OCI-LY1 (cell line): ENCODE measurements at regions not wholly inside any gene's neighbourhood (a gene's known extent, or its start where the extent isn't known, plus 50 kb on each side); places are given as distances from the start of the nearest gene placed in this dataset.

ENCODE experiments used
- H2AFZ ChIP-seq: fragments of 200-600 bp; sonication (generic), shearing (Covaris generic); 2 replicates; pipeline ENCODE4 v1.6.0; 2014; ENCODE audit warnings: antibody characterized with exemption, mild to moderate bottlenecking, low read length
- H3F3A ChIP-seq: fragments of 200-600 bp; sonication (generic), shearing (Covaris generic); 2 replicates; pipeline ENCODE4 v1.6.0; 2014; ENCODE audit warnings: mild to moderate bottlenecking, antibody characterized with exemption, low read length, moderate library complexity; ENCODE audit not compliant: insufficient read depth
- H3K27ac ChIP-seq: fragments of 200-600 bp; sonication (generic); 2 replicates; pipeline ENCODE4 v1.5.1; 2014; ENCODE audit warnings: low read length, mixed run types, mild to moderate bottlenecking, low read depth; ENCODE audit not compliant: poor library complexity, severe bottlenecking
- H3K27me3 ChIP-seq: fragments of 200-600 bp; sonication (generic); 2 replicates; pipeline ENCODE4 v1.6.0; 2014; ENCODE audit warnings: antibody characterized with exemption, mild to moderate bottlenecking, low read length, moderate library complexity; ENCODE audit not compliant: insufficient read depth
- H3K36me3 ChIP-seq: fragments of 200-600 bp; sonication (generic); 2 replicates; pipeline ENCODE4 v1.6.1; 2014; ENCODE audit warnings: mild to moderate bottlenecking, antibody characterized with exemption, low read length, moderate library complexity, mixed read lengths; ENCODE audit not compliant: insufficient read depth
- H3K4me1 ChIP-seq: fragments of 200-600 bp; sonication (generic); 2 replicates; pipeline ENCODE4 v1.5.1; 2014; ENCODE audit warnings: mild to moderate bottlenecking, low read length, moderate library complexity; ENCODE audit not compliant: insufficient read depth, severe bottlenecking
- H3K4me2 ChIP-seq: fragments of 200-600 bp; sonication (generic), shearing (Covaris generic); 2 replicates; pipeline ENCODE4 v1.6.1; 2014; ENCODE audit warnings: low read length
- H3K4me3 ChIP-seq: fragments of 200-600 bp; sonication (generic); 2 replicates; pipeline ENCODE4 v1.5.1; 2014; ENCODE audit warnings: low read length, low read depth, mild to moderate bottlenecking, mixed read lengths; ENCODE audit not compliant: poor library complexity, severe bottlenecking
- H3K79me2 ChIP-seq: fragments of 200-600 bp; shearing (Covaris generic); 2 replicates; pipeline ENCODE4 v1.6.1; 2016; ENCODE audit warnings: mixed run types, low read length, mixed read lengths; ENCODE audit not compliant: insufficient read depth
- H3K9ac ChIP-seq: fragments of 200-600 bp; sonication (generic), shearing (Covaris generic); 2 replicates; pipeline ENCODE4 v1.6.1; 2014; ENCODE audit warnings: mild to moderate bottlenecking, low read length, mixed read lengths
- H3K9me2 ChIP-seq: fragments of 200-600 bp; sonication (generic), shearing (Covaris generic); 2 replicates; pipeline ENCODE4 v1.6.1; 2014; ENCODE audit warnings: low read depth, mild to moderate bottlenecking, low read length, mixed read lengths
- H3K9me3 ChIP-seq: fragments of 200-600 bp; shearing (Covaris generic); 2 replicates; pipeline ENCODE4 v1.6.1; 2014; ENCODE audit warnings: low read length, mixed read lengths
- H4K20me1 ChIP-seq: fragments of 200-600 bp; sonication (generic), shearing (Covaris generic); 2 replicates; pipeline ENCODE4 v1.6.0; 2016; ENCODE audit warnings: mild to moderate bottlenecking, low read length; ENCODE audit not compliant: insufficient read depth
- EZH2 ChIP-seq: fragments of 200-600 bp; sonication (generic), shearing (Covaris generic); IDR thresholded peaks from 2 replicates; pipeline ENCODE4 v1.8.0; 2017; ENCODE audit warnings: borderline replicate concordance, mixed run types, mild to moderate bottlenecking, antibody characterized with exemption, low read length, moderate library complexity, mixed read lengths
- TF ChIP-seq, protein P1 (sequence below): fragments of 200-600 bp; sonication (generic), shearing (Covaris generic); IDR thresholded peaks from 2 replicates; pipeline ENCODE4 v1.5.1; 2017; ENCODE audit warnings: mild to moderate bottlenecking, antibody characterized with exemption, low read length, moderate library complexity, mixed read lengths

DNA sequence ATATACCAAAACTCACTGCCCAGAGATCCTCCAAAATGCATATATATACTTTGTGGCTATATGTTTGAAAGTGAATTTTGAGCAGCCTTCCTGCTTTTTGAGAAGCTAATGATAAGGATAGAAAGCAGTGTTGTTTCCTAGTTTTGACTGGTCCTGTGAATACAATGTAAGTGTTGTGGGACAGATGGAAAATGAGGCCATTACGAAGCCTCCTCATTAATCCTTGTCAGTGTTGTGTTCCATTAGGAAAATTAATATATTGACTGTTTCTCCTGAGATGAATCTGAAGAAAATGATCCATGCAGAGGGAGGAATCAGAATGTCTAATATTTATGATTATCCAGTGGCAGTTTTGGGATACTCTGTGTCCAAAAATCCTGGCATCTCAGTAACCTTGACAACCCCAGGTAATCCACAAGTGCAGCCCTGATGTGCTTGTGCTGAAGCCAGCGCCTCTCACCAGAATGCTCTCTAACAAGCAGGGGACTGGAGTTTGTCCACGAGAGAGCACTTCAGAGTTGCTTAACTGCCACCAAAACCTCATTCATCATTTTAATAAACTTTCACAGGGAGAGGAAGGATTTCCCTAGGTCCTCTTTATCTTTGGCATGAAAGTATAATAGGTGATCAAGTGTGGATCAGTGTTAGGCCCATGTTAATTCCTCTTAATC, 418.6 kb downstream of the CMPK2 start:
- Histone ChIP-seq H3K4me1 (peaks cover 49% of the 10 kb centered on the region), H3K4me3 (no peak overlapping the region), H3K27me3 (no peaks in the 10 kb centered on the region), H4K20me1 (no peaks in the 10 kb centered on the region), H3K9ac (no peak overlapping the region), H3K79me2 (no peaks in the 10 kb centered on the region), H3K27ac (no peak overlapping the region), H3K4me2 (no peak overlapping the region), H3K9me2 (no peaks in the 10 kb centered on the region), H2AFZ (no peak overlapping the region), H3K36me3 (no peaks in the 10 kb centered on the region), H3F3A (no peaks in the 10 kb centered on the region), H3K9me3 (no peaks in the 10 kb centered on the region)
- TF ChIP-seq, protein P1, sequence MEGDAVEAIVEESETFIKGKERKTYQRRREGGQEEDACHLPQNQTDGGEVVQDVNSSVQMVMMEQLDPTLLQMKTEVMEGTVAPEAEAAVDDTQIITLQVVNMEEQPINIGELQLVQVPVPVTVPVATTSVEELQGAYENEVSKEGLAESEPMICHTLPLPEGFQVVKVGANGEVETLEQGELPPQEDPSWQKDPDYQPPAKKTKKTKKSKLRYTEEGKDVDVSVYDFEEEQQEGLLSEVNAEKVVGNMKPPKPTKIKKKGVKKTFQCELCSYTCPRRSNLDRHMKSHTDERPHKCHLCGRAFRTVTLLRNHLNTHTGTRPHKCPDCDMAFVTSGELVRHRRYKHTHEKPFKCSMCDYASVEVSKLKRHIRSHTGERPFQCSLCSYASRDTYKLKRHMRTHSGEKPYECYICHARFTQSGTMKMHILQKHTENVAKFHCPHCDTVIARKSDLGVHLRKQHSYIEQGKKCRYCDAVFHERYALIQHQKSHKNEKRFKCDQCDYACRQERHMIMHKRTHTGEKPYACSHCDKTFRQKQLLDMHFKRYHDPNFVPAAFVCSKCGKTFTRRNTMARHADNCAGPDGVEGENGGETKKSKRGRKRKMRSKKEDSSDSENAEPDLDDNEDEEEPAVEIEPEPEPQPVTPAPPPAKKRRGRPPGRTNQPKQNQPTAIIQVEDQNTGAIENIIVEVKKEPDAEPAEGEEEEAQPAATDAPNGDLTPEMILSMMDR = no peak
- no peak for TF ChIP-seq EZH2

DNA sequence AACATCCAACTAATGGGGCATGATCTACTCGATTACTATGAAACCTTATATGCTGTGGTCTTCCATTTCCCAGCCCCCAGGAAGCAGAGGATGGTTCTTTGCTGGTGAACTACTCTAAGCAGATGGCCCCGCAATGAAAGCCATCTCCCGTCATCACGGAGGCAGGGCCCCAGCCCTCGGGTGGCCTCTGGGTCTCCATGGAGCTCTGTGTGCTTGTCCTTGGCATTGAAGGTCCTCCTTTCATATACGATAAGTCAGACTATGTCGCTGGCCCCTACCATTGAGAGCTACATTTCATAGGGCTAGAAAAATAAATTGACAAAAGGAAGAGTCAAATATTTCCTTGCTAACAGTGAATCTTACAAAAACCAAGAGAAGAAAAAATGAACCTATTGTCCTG, 416.8 kb downstream of the CMPK2 start:
- Histone ChIP-seq H3K9me2 (no peaks in the 10 kb centered on the region), H3K36me3 (no peaks in the 10 kb centered on the region), H3K4me1 (peaks cover 32% of the 10 kb centered on the region)

DNA sequence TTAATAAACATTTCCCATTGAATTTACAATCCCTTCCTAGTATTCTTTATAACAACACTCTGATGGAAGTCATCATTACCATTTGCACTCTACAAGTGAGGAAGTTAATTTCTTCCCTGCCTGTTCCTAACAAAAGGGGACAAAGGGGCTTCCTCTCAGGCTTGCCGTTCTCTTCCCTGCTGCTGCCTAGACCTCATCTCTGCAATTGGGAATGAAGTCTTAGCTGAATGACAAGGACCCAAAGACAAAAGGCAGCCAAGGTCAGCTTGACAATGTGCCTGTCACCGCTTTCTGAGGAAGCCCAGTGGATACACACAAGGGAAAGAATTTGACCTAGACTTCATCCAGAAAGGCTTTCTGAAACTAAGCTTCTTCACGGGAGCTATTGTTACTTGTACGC, 416.4 kb downstream of the CMPK2 start:
- Histone ChIP-seq H3K4me3 (no peak overlapping the region), H3K79me2 (no peaks in the 10 kb centered on the region), H3K27me3 (no peaks in the 10 kb centered on the region), H3K4me2 (no peak overlapping the region), H3K9me3 (no peaks in the 10 kb centered on the region), H3K9me2 (no peaks in the 10 kb centered on the region), H3K9ac (no peak overlapping the region), H3K27ac (no peak overlapping the region), H3K4me1 (peaks cover 33% of the 10 kb centered on the region), H3K36me3 (no peaks in the 10 kb centered on the region), H3F3A (no peaks in the 10 kb centered on the region), H4K20me1 (no peaks in the 10 kb centered on the region), H2AFZ (peak overlapping the region; percentile 62; the same call in 1 of the 2 replicates)
- no peak for TF ChIP-seq EZH2
- TF ChIP-seq, protein P1 = no peak

More for the DNA sequence above, 416.8 kb downstream of the CMPK2 start:
- no peaks in the 10 kb centered on the region for H4K20me1 ChIP-seq
- no peak overlapping the region for H3K4me3 ChIP-seq
- no peaks in the 10 kb centered on the region for H3F3A ChIP-seq
- TF ChIP-seq, protein P1 = no peak
- TF ChIP-seq EZH2 = no peak
- H2AFZ ChIP-seq = peak overlapping the region; percentile 62
- no peaks in the 10 kb centered on the region for H3K27me3 ChIP-seq
- no peak overlapping the region for H3K4me2 ChIP-seq
- no peak overlapping the region for H3K9ac ChIP-seq
- H3K27ac ChIP-seq = no peak overlapping the region
- H3K9me3 ChIP-seq = no peaks in the 10 kb centered on the region
- no peaks in the 10 kb centered on the region for H3K79me2 ChIP-seq
